GM12878 (cell line): ENCODE measurements at regions not wholly inside any gene's neighbourhood (a gene's known extent, or its start where the extent isn't known, plus 50 kb on each side); places are given as distances from the start of the nearest gene placed in this dataset.

Experiments used
- ATAC-seq: fragments of 200-7000 bp; cut with Tn5 transposase; 3 replicates; pipeline ENCODE4 v1.9.1; 2020; ENCODE audit warnings: mild to moderate bottlenecking, moderate library complexity
- BruUV-seq: library from RNA; stranded (reverse); fragments of 400-500 nt; replicated peaks from 2 replicates; lab custom pipeline; 2021; lab: Mats Ljungman, UMichigan
- CTCF ChIA-PET: fragments of 300-600 bp; sonication (Branson Sonifier 250); formaldehyde crosslinking; extraction: SDS; loops from one replicate; lab custom pipeline; 2021; ENCODE audit warnings: inconsistent platforms; lab: Yijun Ruan, JAX
- POLR2A ChIA-PET: fragments of 350-600 bp; formaldehyde crosslinking; extraction: SDS; loops from one replicate; lab custom pipeline; 2021; ENCODE audit warnings: inconsistent platforms; lab: Charles Lee
- RAD21 ChIA-PET: fragments of 300-600 bp; sonication (Branson Sonifier 250); formaldehyde crosslinking; loops from one replicate; lab custom pipeline; 2023; ENCODE audit warnings: antibody characterized with exemption; ENCODE audit not compliant: unreplicated experiment; lab: Charles Lee
- SMC1A ChIA-PET: fragments of 300-600 bp; sonication (Branson Sonifier 250); formaldehyde crosslinking; loops from one replicate; lab custom pipeline; 2023; ENCODE audit not compliant: unreplicated experiment, uncharacterized antibody; lab: Charles Lee
- DNase-seq: peaks from one replicate; pipeline ENCODE4 v3.0.0-alpha.2; 2011; ENCODE audit warnings: low read depth, low spot score
- FAIRE-seq: peaks from 3 replicates; lab custom pipeline; 2011; peaks lifted over from hg19 to GRCh38; lab: Jason Lieb, UNC
- H2AFZ ChIP-seq: 2 replicates; pipeline ENCODE4 v1.6.0; 2011; ENCODE audit warnings: low read depth, low read length, control low read depth; ENCODE audit not compliant: control insufficient read depth
- H3K27ac ChIP-seq: 2 replicates; pipeline ENCODE4 v1.5.1; 2011; ENCODE audit warnings: control low read depth; ENCODE audit not compliant: control insufficient read depth, insufficient read depth
- H3K27me3 ChIP-seq, 2 experiments: replicated peaks in 1 of 2; 2 replicates each; pipeline versions ENCODE4 v1.6.0 to v1.6.1; 2011; ENCODE audit warnings: low read length in 1 of 2; ENCODE audit not compliant: control insufficient read depth in 2 of 2, insufficient read depth in 2 of 2
- H3K36me3 ChIP-seq, 2 experiments: 2 replicates each; pipeline ENCODE4 v1.5.1; 2011; ENCODE audit warnings: low read length in 1 of 2; ENCODE audit not compliant: control insufficient read depth in 2 of 2, insufficient read depth in 2 of 2
- H3K4me1 ChIP-seq: 2 replicates; pipeline ENCODE4 v1.6.1; 2011; ENCODE audit warnings: mild to moderate bottlenecking, low read length, moderate library complexity, mixed read lengths; ENCODE audit not compliant: control insufficient read depth, insufficient read depth
- H3K4me2 ChIP-seq: 2 replicates; pipeline ENCODE4 v1.6.0; 2011; ENCODE audit warnings: control low read depth; ENCODE audit not compliant: control insufficient read depth, insufficient read depth
- H3K4me3 ChIP-seq: fragments of 200-600 bp; sonication (generic); 2 replicates; pipeline ENCODE4 v1.5.1; 2016
- H3K79me2 ChIP-seq: 2 replicates; pipeline ENCODE4 v1.6.0; 2011; ENCODE audit warnings: low read length; ENCODE audit not compliant: control insufficient read depth, insufficient read depth
- H3K9ac ChIP-seq: 2 replicates; pipeline ENCODE4 v1.8.0; 2011; ENCODE audit warnings: low read length, control low read depth, mixed read lengths; ENCODE audit not compliant: control insufficient read depth, insufficient read depth
- H3K9me3 ChIP-seq: replicated peaks from 3 replicates; pipeline ENCODE4 v1.5.1; 2011; ENCODE audit warnings: mild to moderate bottlenecking, low read length; ENCODE audit not compliant: control insufficient read depth, insufficient read depth
- H4K20me1 ChIP-seq: 2 replicates; pipeline ENCODE4 v1.6.0; 2011; ENCODE audit not compliant: control insufficient read depth, insufficient read depth
- BRCA1 ChIP-seq: IDR thresholded peaks from 2 replicates; pipeline ENCODE4 v1.6.1; 2011; ENCODE audit warnings: low read depth, low read length, improper control_type of control experiment
- EP300 ChIP-seq, 2 experiments: fragments of 150-350 bp in 1 of 2; IDR thresholded peaks; 2 replicates each; pipeline ENCODE4 v1.6.1; 2011 to 2012; ENCODE audit warnings: low read depth in 2 of 2, low read length in 2 of 2, borderline replicate concordance in 1 of 2, improper control_type of control experiment in 1 of 2, inconsistent platforms in 1 of 2; ENCODE audit not compliant: control insufficient read depth in 1 of 2
- ESRRA ChIP-seq: IDR thresholded peaks from 2 replicates; pipeline ENCODE4 v1.6.1; 2012; ENCODE audit warnings: mild to moderate bottlenecking, low read length, improper control_type of control experiment
- FOS ChIP-seq: IDR thresholded peaks from 3 replicates; pipeline ENCODE4 v1.6.1; 2011; ENCODE audit warnings: borderline replicate concordance; ENCODE audit not compliant: insufficient read length; ENCODE audit errors: extremely low read depth
- GATAD2B ChIP-seq: fragments of 450-650 bp; conservative IDR thresholded peaks from 2 replicates; pipeline ENCODE4 v1.6.1; 2017; ENCODE audit warnings: low read depth, mild to moderate bottlenecking, moderate library complexity
- HDGF ChIP-seq: fragments of 450-650 bp; IDR thresholded peaks from 2 replicates; pipeline ENCODE4 v1.6.1; 2016; ENCODE audit warnings: antibody characterized with exemption
- HSF1 ChIP-seq: fragments of 150-350 bp; IDR thresholded peaks from 2 replicates; pipeline ENCODE4 v1.6.1; 2014; ENCODE audit warnings: mild to moderate bottlenecking, low read depth, low read length
- NR2C2 ChIP-seq: IDR thresholded peaks from 2 replicates; pipeline ENCODE4 v1.6.1; 2011; ENCODE audit warnings: borderline replicate concordance, low read depth; ENCODE audit not compliant: control insufficient read depth, insufficient read length
- RCOR1 ChIP-seq: conservative IDR thresholded peaks from 2 replicates; pipeline ENCODE4 v1.6.1; 2012; ENCODE audit warnings: low read depth, low read length, improper control_type of control experiment
- SIN3A ChIP-seq: IDR thresholded peaks from 2 replicates; pipeline ENCODE4 v1.6.1; 2012; ENCODE audit warnings: low read depth, low read length, improper control_type of control experiment
- SREBF2 ChIP-seq: IDR thresholded peaks from 2 replicates; pipeline ENCODE4 v1.6.1; 2012; ENCODE audit warnings: mild to moderate bottlenecking, low read length
- ZNF384 ChIP-seq: IDR thresholded peaks from 2 replicates; pipeline ENCODE4 v1.6.1; 2012; ENCODE audit warnings: low read depth, mild to moderate bottlenecking, low read length, improper control_type of control experiment, borderline replicate concordance
- WGBS: methylation state at CpG from one replicate; pipeline ENCODE4 v1.1.6; 2016; ENCODE audit warnings: low lambda C conversion rate; ENCODE audit not compliant: insufficient replicate concordance, insufficient coverage; ENCODE audit errors: missing lambda C conversion rate; 5-methylcytosine and 5-hydroxymethylcytosine counted together
- in situ Hi-C: fragments of 300-500 bp; cut with MboI; formaldehyde crosslinking; loops from 9 replicates; pipeline ENCODE4 v1.14.3; 2018; ENCODE audit warnings: mixed read lengths
- intact Hi-C: fragments of 100-400 bp; cut with micrococcal nuclease; formaldehyde crosslinking; loops from one replicate; pipeline ENCODE4 v1.14.2; 2022; ENCODE audit not compliant: unreplicated experiment
- TF ChIP-seq, protein P1 (sequence below): fragments of 450-650 bp; IDR thresholded peaks from 2 replicates; pipeline ENCODE4 v1.6.1; 2018; ENCODE audit warnings: mild to moderate bottlenecking, low read depth, moderate library complexity; ENCODE audit not compliant: partially characterized antibody
- TF ChIP-seq, protein P2 (sequence below): fragments of 450-650 bp; formaldehyde crosslinking; IDR thresholded peaks from 2 replicates; pipeline ENCODE4 v1.4.0; 2022; ENCODE audit warnings: mild to moderate bottlenecking, moderate library complexity
- TF ChIP-seq, protein P3 (sequence below), 3 experiments: IDR thresholded peaks in 2 of 3; conservative IDR thresholded peaks in 1 of 3; 2 replicates each; pipeline ENCODE4 v1.5.1; 2011; ENCODE audit warnings: low read depth in 3 of 3, low read length in 3 of 3, mild to moderate bottlenecking in 3 of 3, control low read depth in 2 of 3, moderate library complexity in 2 of 3, inconsistent platforms in 1 of 3, mixed read lengths in 1 of 3; ENCODE audit not compliant: control insufficient read depth in 2 of 3, insufficient read depth in 1 of 3; ENCODE audit errors: extremely low read depth in 1 of 3

GRCh38 chr2:122032264-122032645 lies 276.8 kb downstream of the TSN start:
- RAD21 ChIA-PET: no interaction called here
- intact Hi-C loops (no loop called here), in situ Hi-C loops (no loop called here)
- FAIRE-seq (no peak), ATAC-seq (no peak), DNase-seq (no peak)
- H3K4me2 ChIP-seq: no peak overlapping the region
- no peaks in the 10 kb centered on the region for H3K36me3 ChIP-seq
- no peaks in the 10 kb centered on the region for H3K4me1 ChIP-seq
- no peaks in the 10 kb centered on the region for H3K27me3 ChIP-seq
- H2AFZ ChIP-seq: no peak overlapping the region
- no peak overlapping the region for H3K9ac ChIP-seq
- no TSS peak for BruUV-seq
- SMC1A ChIA-PET: no interaction called here
- H3K4me3 ChIP-seq: no peak overlapping the region
- H3K79me2 ChIP-seq: no peaks in the 10 kb centered on the region
- no peaks in the 10 kb centered on the region for H3K9me3 ChIP-seq
- 55% methylated on average over 6 of the region's 6 CpGs for WGBS
- CTCF ChIA-PET: no interaction called here
- POLR2A ChIA-PET: no interaction called here
- H3K27ac ChIP-seq: no peak overlapping the region
- H4K20me1 ChIP-seq: no peaks in the 10 kb centered on the region
- no peak for TF ChIP-seq HDGF
- TF ChIP-seq HSF1: no peak
- TF ChIP-seq, protein P1, sequence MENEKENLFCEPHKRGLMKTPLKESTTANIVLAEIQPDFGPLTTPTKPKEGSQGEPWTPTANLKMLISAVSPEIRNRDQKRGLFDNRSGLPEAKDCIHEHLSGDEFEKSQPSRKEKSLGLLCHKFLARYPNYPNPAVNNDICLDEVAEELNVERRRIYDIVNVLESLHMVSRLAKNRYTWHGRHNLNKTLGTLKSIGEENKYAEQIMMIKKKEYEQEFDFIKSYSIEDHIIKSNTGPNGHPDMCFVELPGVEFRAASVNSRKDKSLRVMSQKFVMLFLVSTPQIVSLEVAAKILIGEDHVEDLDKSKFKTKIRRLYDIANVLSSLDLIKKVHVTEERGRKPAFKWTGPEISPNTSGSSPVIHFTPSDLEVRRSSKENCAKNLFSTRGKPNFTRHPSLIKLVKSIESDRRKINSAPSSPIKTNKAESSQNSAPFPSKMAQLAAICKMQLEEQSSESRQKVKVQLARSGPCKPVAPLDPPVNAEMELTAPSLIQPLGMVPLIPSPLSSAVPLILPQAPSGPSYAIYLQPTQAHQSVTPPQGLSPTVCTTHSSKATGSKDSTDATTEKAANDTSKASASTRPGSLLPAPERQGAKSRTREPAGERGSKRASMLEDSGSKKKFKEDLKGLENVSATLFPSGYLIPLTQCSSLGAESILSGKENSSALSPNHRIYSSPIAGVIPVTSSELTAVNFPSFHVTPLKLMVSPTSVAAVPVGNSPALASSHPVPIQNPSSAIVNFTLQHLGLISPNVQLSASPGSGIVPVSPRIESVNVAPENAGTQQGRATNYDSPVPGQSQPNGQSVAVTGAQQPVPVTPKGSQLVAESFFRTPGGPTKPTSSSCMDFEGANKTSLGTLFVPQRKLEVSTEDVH: no peak
- no peak for TF ChIP-seq ESRRA
- no peak for TF ChIP-seq FOS
- no peak for TF ChIP-seq SIN3A
- TF ChIP-seq NR2C2: no peak
- TF ChIP-seq, protein P2, sequence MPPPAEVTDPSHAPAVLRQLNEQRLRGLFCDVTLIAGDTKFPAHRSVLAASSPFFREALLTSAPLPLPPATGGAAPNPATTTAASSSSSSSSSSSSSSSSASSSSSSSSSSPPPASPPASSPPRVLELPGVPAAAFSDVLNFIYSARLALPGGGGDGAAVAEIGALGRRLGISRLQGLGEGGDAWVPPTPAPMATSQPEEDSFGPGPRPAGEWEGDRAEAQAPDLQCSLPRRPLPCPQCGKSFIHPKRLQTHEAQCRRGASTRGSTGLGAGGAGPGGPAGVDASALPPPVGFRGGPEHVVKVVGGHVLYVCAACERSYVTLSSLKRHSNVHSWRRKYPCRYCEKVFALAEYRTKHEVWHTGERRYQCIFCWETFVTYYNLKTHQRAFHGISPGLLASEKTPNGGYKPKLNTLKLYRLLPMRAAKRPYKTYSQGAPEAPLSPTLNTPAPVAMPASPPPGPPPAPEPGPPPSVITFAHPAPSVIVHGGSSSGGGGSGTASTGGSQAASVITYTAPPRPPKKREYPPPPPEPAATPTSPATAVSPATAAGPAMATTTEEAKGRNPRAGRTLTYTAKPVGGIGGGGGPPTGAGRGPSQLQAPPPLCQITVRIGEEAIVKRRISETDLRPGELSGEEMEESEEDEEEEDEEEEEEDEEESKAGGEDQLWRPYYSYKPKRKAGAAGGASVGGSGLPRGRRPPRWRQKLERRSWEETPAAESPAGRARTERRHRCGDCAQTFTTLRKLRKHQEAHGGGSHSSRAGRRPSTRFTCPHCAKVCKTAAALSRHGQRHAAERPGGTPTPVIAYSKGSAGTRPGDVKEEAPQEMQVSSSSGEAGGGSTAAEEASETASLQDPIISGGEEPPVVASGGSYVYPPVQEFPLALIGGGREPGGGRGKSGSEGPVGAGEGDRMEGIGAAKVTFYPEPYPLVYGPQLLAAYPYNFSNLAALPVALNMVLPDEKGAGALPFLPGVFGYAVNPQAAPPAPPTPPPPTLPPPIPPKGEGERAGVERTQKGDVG: no peak
- TF ChIP-seq ZNF384: no peak
- TF ChIP-seq SREBF2: no peak
- no peak for TF ChIP-seq BRCA1
- TF ChIP-seq RCOR1: no peak
- TF ChIP-seq, protein P3, sequence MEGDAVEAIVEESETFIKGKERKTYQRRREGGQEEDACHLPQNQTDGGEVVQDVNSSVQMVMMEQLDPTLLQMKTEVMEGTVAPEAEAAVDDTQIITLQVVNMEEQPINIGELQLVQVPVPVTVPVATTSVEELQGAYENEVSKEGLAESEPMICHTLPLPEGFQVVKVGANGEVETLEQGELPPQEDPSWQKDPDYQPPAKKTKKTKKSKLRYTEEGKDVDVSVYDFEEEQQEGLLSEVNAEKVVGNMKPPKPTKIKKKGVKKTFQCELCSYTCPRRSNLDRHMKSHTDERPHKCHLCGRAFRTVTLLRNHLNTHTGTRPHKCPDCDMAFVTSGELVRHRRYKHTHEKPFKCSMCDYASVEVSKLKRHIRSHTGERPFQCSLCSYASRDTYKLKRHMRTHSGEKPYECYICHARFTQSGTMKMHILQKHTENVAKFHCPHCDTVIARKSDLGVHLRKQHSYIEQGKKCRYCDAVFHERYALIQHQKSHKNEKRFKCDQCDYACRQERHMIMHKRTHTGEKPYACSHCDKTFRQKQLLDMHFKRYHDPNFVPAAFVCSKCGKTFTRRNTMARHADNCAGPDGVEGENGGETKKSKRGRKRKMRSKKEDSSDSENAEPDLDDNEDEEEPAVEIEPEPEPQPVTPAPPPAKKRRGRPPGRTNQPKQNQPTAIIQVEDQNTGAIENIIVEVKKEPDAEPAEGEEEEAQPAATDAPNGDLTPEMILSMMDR (IDR thresholded peaks at IDR 0.05 in 2 of 3, conservative IDR thresholded peaks at IDR 0.05 in 1 of 3; ENCODE audit: control insufficient read depth in 2 of 3, extremely low read depth in 1 of 3, insufficient read depth in 1 of 3, low read depth in 3 of 3, low read length in 3 of 3): no peak
- TF ChIP-seq EP300 (IDR thresholded peaks at IDR 0.05; ENCODE audit: borderline replicate concordance in 1 of 2, control insufficient read depth in 1 of 2, low read depth in 2 of 2, low read length in 2 of 2): no peak
- no peak for TF ChIP-seq GATAD2B
